K562 (cell line): ENCODE measurements at regions not wholly inside any gene's neighbourhood (a gene's known extent, or its start where the extent isn't known, plus 50 kb on each side); places are given as distances from the start of the nearest gene placed in this dataset.
"Not testable (repeated sequence)": the region's sequence is repeated elsewhere in the genome, so short reads cannot be mapped to it uniquely, and the experiment has no call there.

Experiments
- ATAC-seq: fragments of 200-7000 bp; cut with Tn5 transposase; 3 replicates; pipeline ENCODE4 v1.9.1; 2020; ENCODE audit warnings: moderate library complexity
- BruUV-seq: library from RNA; stranded (reverse); fragments of 400-500 nt; replicated peaks from 2 replicates; lab custom pipeline; 2021; lab: Mats Ljungman, UMichigan
- CTCF ChIA-PET: fragments of 300-600 bp; formaldehyde crosslinking; extraction: SDS; loops from one replicate; lab custom pipeline; 2021; ENCODE audit warnings: low intra/inter-chr PET ratio; lab: Yijun Ruan, JAX
- POLR2A ChIA-PET: fragments of 300-600, 350-650 bp; sonication (Branson Sonifier 250); formaldehyde crosslinking; extraction: SDS; loops from one replicate; lab custom pipeline; 2021; ENCODE audit warnings: antibody characterized with exemption, inconsistent platforms; lab: Yijun Ruan, JAX
- DNase-seq, 4 experiments: peaks; one replicate each; pipeline versions ENCODE4 v3.0.0 to v3.0.0-alpha.2; 2011 to 2018; ENCODE audit warnings: low spot score in 3 of 4, mixed read lengths in 3 of 4; ENCODE audit errors: extremely low read depth in 1 of 4
- FAIRE-seq: peaks from 2 replicates; lab custom pipeline; 2011; peaks lifted over from hg19 to GRCh38; lab: Jason Lieb, UNC
- H2AFZ ChIP-seq: 2 replicates; pipeline ENCODE4 v1.6.0; 2011; ENCODE audit warnings: low read depth, low read length, control low read depth, inconsistent platforms
- H3K27ac ChIP-seq: fragments of 200-600 bp; 3 replicates; pipeline ENCODE4 v1.8.0; 2011; ENCODE audit warnings: low read depth, mild to moderate bottlenecking, control low read depth, inconsistent platforms, low read length, moderate library complexity, mixed read lengths; ENCODE audit errors: extremely low read depth
- H3K27me3 ChIP-seq, 2 experiments: fragments of 300-600 bp in 1 of 2; 2 replicates in 1 of 2; 3 replicates in 1 of 2; pipeline versions ENCODE4 v1.6.0 to v1.8.0; 2011; ENCODE audit warnings: inconsistent platforms in 2 of 2, low read length in 2 of 2, mild to moderate bottlenecking in 1 of 2, mixed read lengths in 1 of 2, moderate library complexity in 1 of 2; ENCODE audit not compliant: control insufficient read depth in 2 of 2, insufficient read depth in 2 of 2
- H3K36me3 ChIP-seq: fragments of 300-600 bp; 3 replicates; pipeline ENCODE4 v1.8.0; 2011; ENCODE audit warnings: mild to moderate bottlenecking, low read length, inconsistent platforms; ENCODE audit not compliant: control insufficient read depth, insufficient read depth
- H3K4me1 ChIP-seq, 2 experiments: fragments of 200-600 bp in 1 of 2; replicated peaks in 1 of 2; 2 replicates in 1 of 2; 3 replicates in 1 of 2; pipeline versions ENCODE4 v1.5.1 to v1.8.0; 2011; ENCODE audit warnings: inconsistent platforms in 2 of 2, low read length in 2 of 2, mild to moderate bottlenecking in 1 of 2, mixed read lengths in 1 of 2, moderate library complexity in 1 of 2; ENCODE audit not compliant: control insufficient read depth in 2 of 2, insufficient read depth in 2 of 2
- H3K4me2 ChIP-seq: 2 replicates; pipeline ENCODE4 v1.6.1; 2011; ENCODE audit warnings: low read length, control low read depth, inconsistent platforms, mixed read lengths; ENCODE audit not compliant: insufficient read depth
- H3K4me3 ChIP-seq: fragments of 200-600 bp; sonication (generic), shearing (Covaris generic); 2 replicates; pipeline ENCODE4 v1.5.1; 2016; ENCODE audit warnings: control low read depth, inconsistent platforms
- H3K79me2 ChIP-seq: fragments of 200-600 bp; 3 replicates; pipeline ENCODE4 v1.8.0; 2011; ENCODE audit warnings: low read length, inconsistent platforms; ENCODE audit not compliant: control insufficient read depth, insufficient read depth
- H3K9ac ChIP-seq, 2 experiments: 2 replicates each; pipeline versions ENCODE4 v1.6.0 to v1.6.1; 2011; ENCODE audit warnings: low read depth in 2 of 2, low read length in 2 of 2, control low read depth in 1 of 2, inconsistent platforms in 1 of 2, mild to moderate bottlenecking in 1 of 2, mixed read lengths in 1 of 2; ENCODE audit not compliant: insufficient read depth in 1 of 2
- H3K9me1 ChIP-seq: one replicate; pipeline ENCODE4 v1.6.0; 2011; ENCODE audit warnings: inconsistent platforms, mild to moderate bottlenecking, low read length, moderate library complexity; ENCODE audit not compliant: control insufficient read depth, insufficient read depth
- H3K9me3 ChIP-seq: replicated peaks from 2 replicates; pipeline ENCODE4 v1.5.1; 2011; ENCODE audit warnings: low read depth, low read length, inconsistent platforms; ENCODE audit not compliant: control insufficient read depth, insufficient read depth
- H4K20me1 ChIP-seq: replicated peaks from 2 replicates; pipeline ENCODE4 v1.6.1; 2011; ENCODE audit warnings: low read length, inconsistent platforms, mixed read lengths; ENCODE audit not compliant: control insufficient read depth, insufficient read depth
- ARID1B ChIP-seq: fragments of 450-650 bp; IDR thresholded peaks from 2 replicates; pipeline ENCODE4 v1.6.1; 2016; ENCODE audit warnings: antibody characterized with exemption, mild to moderate bottlenecking, inconsistent platforms
- CBFA2T2 ChIP-seq: fragments of 450-650 bp; conservative IDR thresholded peaks from 2 replicates; pipeline ENCODE4 v1.6.1; 2017; ENCODE audit warnings: mild to moderate bottlenecking
- CHCHD3 ChIP-seq: fragments of 250-450 bp; sonication (Bioruptor Pico); IDR thresholded peaks from 2 replicates; pipeline ENCODE4 v2.1.2; 2022; ENCODE audit warnings: mild to moderate bottlenecking
- GTF2F1 ChIP-seq: IDR thresholded peaks from 2 replicates; pipeline ENCODE4 v1.6.1; 2011; ENCODE audit warnings: low read depth, low read length, improper control_type of control experiment
- LEF1 ChIP-seq: fragments of 450-650 bp; IDR thresholded peaks from 2 replicates; pipeline ENCODE4 v1.6.1; 2016; ENCODE audit warnings: mild to moderate bottlenecking
- MEF2D ChIP-seq: conservative IDR thresholded peaks from 2 replicates; pipeline ENCODE4 v1.6.1; 2016; ENCODE audit warnings: low read depth, missing genetic modification characterization, missing compliant biosample characterization
- RBM14 ChIP-seq: fragments of 200-400 bp; formaldehyde crosslinking; IDR thresholded peaks from 2 replicates; pipeline ENCODE4 v1.6.1; 2018; ENCODE audit warnings: low read depth, mild to moderate bottlenecking, low read length, moderate library complexity, borderline replicate concordance; ENCODE audit not compliant: insufficient read depth
- SPI1 ChIP-seq: IDR thresholded peaks from 2 replicates; pipeline ENCODE4 v1.6.1; 2011; ENCODE audit warnings: low read depth, low read length, control low read depth, borderline replicate concordance
- THRB ChIP-seq: fragments of 450-650 bp; formaldehyde crosslinking; conservative IDR thresholded peaks from 2 replicates; pipeline ENCODE4 v1.4.0; 2022; ENCODE audit warnings: mild to moderate bottlenecking, missing genetic modification characterization
- ZBTB43 ChIP-seq: sonication (generic); formaldehyde crosslinking; IDR thresholded peaks from 2 replicates; pipeline ENCODE4 v1.8.0; 2023; ENCODE audit warnings: mild to moderate bottlenecking, missing genetic modification reagents
- ZNF3 ChIP-seq: fragments of 250-450 bp; sonication (Bioruptor Pico); IDR thresholded peaks from 2 replicates; pipeline ENCODE4 v1.5.0; 2021; ENCODE audit warnings: mild to moderate bottlenecking, moderate library complexity
- ZNF584 ChIP-seq: fragments of 200-800 bp; sonication (Bioruptor generic); IDR thresholded peaks from 2 replicates; pipeline ENCODE4 v1.6.1; 2016; ENCODE audit warnings: low read depth, mild to moderate bottlenecking, missing genetic modification characterization, missing compliant biosample characterization
- WGBS: fragments of 100-300 bp; shearing (Covaris generic); methylation state at CpG from one replicate; pipeline ENCODE4 v1.1.6; 2016; ENCODE audit warnings: low coverage, mixed read lengths; ENCODE audit not compliant: insufficient coverage; ENCODE audit errors: missing lambda C conversion rate; 5-methylcytosine and 5-hydroxymethylcytosine counted together
- in situ Hi-C: fragments of 300-500 bp; cut with MboI; formaldehyde crosslinking; loops from 4 replicates; pipeline ENCODE4 v1.15.0; 2018; ENCODE audit warnings: inconsistent platforms, mixed read lengths
- intact Hi-C: fragments of 100-400 bp; cut with micrococcal nuclease; formaldehyde crosslinking; loops from 2 replicates; pipeline ENCODE4 v1.14.2; 2022
- TF ChIP-seq, protein P1 (sequence below): sonication (generic); IDR thresholded peaks from 2 replicates; pipeline ENCODE4 v1.6.1; 2016

DNA sequence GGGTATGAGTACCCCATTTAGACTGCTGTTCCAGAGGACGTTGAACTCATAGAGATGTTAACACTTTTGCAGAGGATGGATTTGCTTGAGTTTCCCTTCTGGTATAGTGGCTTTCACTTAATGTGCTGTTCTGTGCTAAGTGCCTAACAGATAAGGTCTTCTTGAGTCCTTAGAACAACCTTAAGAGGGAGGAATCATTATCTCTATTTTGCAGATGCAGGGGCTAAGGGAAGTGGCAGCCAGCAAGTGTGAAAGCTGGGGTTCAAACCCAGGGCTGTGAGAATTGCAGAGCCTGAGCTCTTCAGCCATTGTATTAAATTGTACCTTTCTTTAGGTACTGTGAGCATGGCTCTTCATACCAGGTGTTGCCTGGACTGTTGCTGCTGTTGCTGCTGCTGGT lies 122.1 kb upstream of the NRXN3 start (continued):
- TF ChIP-seq SPI1, result peak; percentile 47; the same call in 1 of the 2 replicates
- no peak for TF ChIP-seq GTF2F1
- peak; percentile 78 for TF ChIP-seq CBFA2T2
- peak; percentile 89 for TF ChIP-seq ARID1B

DNA sequence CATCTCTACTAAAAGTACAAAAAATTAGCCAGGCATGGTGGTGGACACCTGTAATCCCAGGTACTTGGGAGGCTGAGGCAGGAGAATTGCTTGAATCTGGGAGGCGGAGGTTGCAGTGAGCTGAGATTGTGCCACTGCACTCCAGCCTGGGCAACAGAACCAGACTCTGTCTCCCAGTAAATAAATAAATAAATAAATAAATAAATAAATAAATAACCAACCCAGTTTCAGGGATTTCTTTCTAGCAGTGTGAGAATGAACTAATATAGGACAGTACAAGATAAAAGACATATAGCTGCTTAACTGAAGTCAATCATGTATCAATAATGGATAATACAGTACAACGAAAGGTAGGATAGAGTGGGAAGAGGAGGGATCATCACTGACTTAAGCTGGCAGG lies 113.3 kb upstream of the NRXN3 start:
- H3K27ac ChIP-seq, ATAC-seq, H3K36me3 ChIP-seq, H3K9ac ChIP-seq, H3K79me2 ChIP-seq, H3K9me1 ChIP-seq, H3K4me1 ChIP-seq, BruUV-seq, H3K9me3 ChIP-seq, DNase-seq, POLR2A ChIA-PET, H3K4me2 ChIP-seq, H3K4me3 ChIP-seq, FAIRE-seq, intact Hi-C loops, H3K27me3 ChIP-seq, CTCF ChIA-PET, H2AFZ ChIP-seq, H4K20me1 ChIP-seq, in situ Hi-C loops: not testable (repeated sequence)
- WGBS, result 7% methylated on average over 2 of the region's 2 CpGs

DNA sequence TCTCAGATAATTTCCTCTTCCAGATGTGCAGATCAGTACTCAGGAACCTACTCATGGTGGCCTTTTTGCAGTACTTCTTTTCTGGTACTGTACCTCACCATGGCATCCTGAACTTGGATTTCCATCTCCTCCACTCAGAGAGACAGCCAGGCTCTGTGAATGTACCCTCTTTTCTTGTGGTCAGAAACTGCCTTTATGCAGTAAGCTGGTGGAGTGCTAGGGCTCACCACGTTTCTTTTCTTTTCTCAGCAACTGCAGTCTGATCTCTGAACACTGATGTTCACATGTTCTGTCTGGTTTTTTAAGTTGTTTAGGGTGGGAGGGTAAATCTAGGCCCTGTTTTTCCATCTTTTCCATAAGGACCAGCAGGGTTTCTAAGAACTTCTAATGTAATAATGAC lies 99.8 kb upstream of the NRXN3 start:
- H3K4me2 ChIP-seq, result no peak overlapping the region
- no peaks in the 10 kb centered on the region for H3K9me3 ChIP-seq
- WGBS, result 0% methylated on average over 1 of the region's 1 CpG
- H3K27me3 ChIP-seq, result no peaks in the 10 kb centered on the region
- no peaks in the 10 kb centered on the region for H3K4me1 ChIP-seq
- H3K9ac ChIP-seq, result no peak overlapping the region
- intact Hi-C loops, result no loop called here
- no peaks in the 10 kb centered on the region for H4K20me1 ChIP-seq
- no TSS peak for BruUV-seq
- ChIA-PET CTCF (no interaction called here), POLR2A (no interaction called here)
- no peak overlapping the region for H2AFZ ChIP-seq
- no peak for ATAC-seq
- H3K27ac ChIP-seq, result no peak overlapping the region
- no peak overlapping the region for H3K4me3 ChIP-seq
- in situ Hi-C loops, result no loop called here
- H3K9me1 ChIP-seq, result no peaks in the 10 kb centered on the region
- no peak for DNase-seq
- H3K79me2 ChIP-seq, result no peaks in the 10 kb centered on the region
- FAIRE-seq, result no peak
- no peaks in the 10 kb centered on the region for H3K36me3 ChIP-seq
- TF ChIP-seq THRB (CRISPR knock-in tag), result no peak
- TF ChIP-seq ZBTB43 (CRISPR knock-in tag), result no peak
- no peak for TF ChIP-seq MEF2D
- TF ChIP-seq ZNF584 (CRISPR knock-in tag), result no peak
- TF ChIP-seq SPI1, result no peak
- no peak for TF ChIP-seq CHCHD3 (CRISPR knock-in tag)
- TF ChIP-seq, protein P1, sequence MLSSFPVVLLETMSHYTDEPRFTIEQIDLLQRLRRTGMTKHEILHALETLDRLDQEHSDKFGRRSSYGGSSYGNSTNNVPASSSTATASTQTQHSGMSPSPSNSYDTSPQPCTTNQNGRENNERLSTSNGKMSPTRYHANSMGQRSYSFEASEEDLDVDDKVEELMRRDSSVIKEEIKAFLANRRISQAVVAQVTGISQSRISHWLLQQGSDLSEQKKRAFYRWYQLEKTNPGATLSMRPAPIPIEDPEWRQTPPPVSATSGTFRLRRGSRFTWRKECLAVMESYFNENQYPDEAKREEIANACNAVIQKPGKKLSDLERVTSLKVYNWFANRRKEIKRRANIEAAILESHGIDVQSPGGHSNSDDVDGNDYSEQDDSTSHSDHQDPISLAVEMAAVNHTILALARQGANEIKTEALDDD, result no peak
- TF ChIP-seq ZNF3 (CRISPR knock-in tag), result no peak
- TF ChIP-seq LEF1, result no peak
- no peak for TF ChIP-seq RBM14
